ENCODE measurements at regions not wholly inside any gene's neighbourhood (a gene's known extent, or its start where the extent isn't known, plus 50 kb on each side); places are given as distances from the start of the nearest gene placed in this dataset.

GRCh38 chr3:166201476-166201875 is 364.3 kb upstream of the BCHE start:
- H3K4me1 ChIP-seq, result no peaks in the 10 kb centered on the region

GRCh38 chr3:166199491-166199890 is 362.3 kb upstream of the BCHE start:
- H3K9me3 ChIP-seq, result no peaks in the 10 kb centered on the region
- no peak for TF ChIP-seq CTCF (IDR thresholded peaks at IDR 0.05)
- DNase-seq (ENCODE audit: low spot score), result no peak

More at GRCh38 chr3:166201476-166201875, 364.3 kb upstream of the BCHE start:
- no peak for TF ChIP-seq CTCF (IDR thresholded peaks at IDR 0.05)
- no peaks in the 10 kb centered on the region for H3K9me3 ChIP-seq
- H3K27me3 ChIP-seq, result no peaks in the 10 kb centered on the region
- no peak overlapping the region for H3K27ac ChIP-seq
- DNase-seq (ENCODE audit: low spot score), result no peak
- no peaks in the 10 kb centered on the region for H3K36me3 ChIP-seq
- no peak overlapping the region for H3K4me3 ChIP-seq

GRCh38 chr3:166195808-166196207 is 358.6 kb upstream of the BCHE start:
- no peaks in the 10 kb centered on the region for H3K36me3 ChIP-seq
- H3K27me3 ChIP-seq, result no peaks in the 10 kb centered on the region
- DNase-seq (ENCODE audit: low spot score), result no peak
- H3K4me1 ChIP-seq, result no peaks in the 10 kb centered on the region
- H3K9me3 ChIP-seq, result no peaks in the 10 kb centered on the region
- no peak overlapping the region for H3K27ac ChIP-seq
- H3K4me3 ChIP-seq, result no peak overlapping the region
- no peak for TF ChIP-seq CTCF (IDR thresholded peaks at IDR 0.05)

More at GRCh38 chr3:166199491-166199890, 362.3 kb upstream of the BCHE start:
- Histone ChIP-seq H3K27ac (no peak overlapping the region), H3K27me3 (no peaks in the 10 kb centered on the region), H3K4me3 (no peak overlapping the region), H3K4me1 (no peaks in the 10 kb centered on the region), H3K36me3 (no peaks in the 10 kb centered on the region)

GRCh38 chr3:166191411-166191810 is 354.2 kb upstream of the BCHE start:
- Histone ChIP-seq H3K9me3 (no peaks in the 10 kb centered on the region), H3K4me1 (no peaks in the 10 kb centered on the region), H3K36me3 (no peaks in the 10 kb centered on the region), H3K4me3 (no peak overlapping the region), H3K27ac (no peak overlapping the region), H3K27me3 (no peaks in the 10 kb centered on the region)
- no peak for DNase-seq (ENCODE audit: low spot score)
- no peak for TF ChIP-seq CTCF (IDR thresholded peaks at IDR 0.05)

GRCh38 chr3:166190360-166190759 is 353.1 kb upstream of the BCHE start:
- Histone ChIP-seq H3K4me1 (no peaks in the 10 kb centered on the region), H3K27ac (no peak overlapping the region), H3K36me3 (no peaks in the 10 kb centered on the region), H3K4me3 (no peak overlapping the region), H3K27me3 (no peaks in the 10 kb centered on the region), H3K9me3 (no peaks in the 10 kb centered on the region)
- TF ChIP-seq CTCF (IDR thresholded peaks at IDR 0.05), result no peak
- no peak for DNase-seq (ENCODE audit: low spot score)

- DNase-seq (ENCODE audit: low spot score), result no peak
- Histone ChIP-seq H3K4me3 (no peak overlapping the region), H3K9me3 (no peaks in the 10 kb centered on the region), H3K27me3 (no peaks in the 10 kb centered on the region), H3K27ac (no peak overlapping the region), H3K36me3 (no peaks in the 10 kb centered on the region), H3K4me1 (no peaks in the 10 kb centered on the region)
- TF ChIP-seq CTCF (IDR thresholded peaks at IDR 0.05), result no peak
These were observed 350.0 kb upstream of the BCHE start for GRCh38 chr3:166187237-166187636.
